ENCODE measurements at regions not wholly inside any gene's neighbourhood (a gene's known extent, or its start where the extent isn't known, plus 50 kb on each side); places are given as distances from the start of the nearest gene placed in this dataset.
"Not testable (repeated sequence)": the region's sequence is repeated elsewhere in the genome, so short reads cannot be mapped to it uniquely, and the experiment has no call there.

- peaks cover 0 to 1% of the 10 kb centered on the region in 2 donors for H3K9me3 ChIP-seq (ENCODE audit: control insufficient read depth in 2 of 2, insufficient read depth in 1 of 2, low read length in 1 of 2)
- WGBS = 94% methylated on average over 2 of the region's 2 CpGs
- H3K27ac ChIP-seq (ENCODE audit: low read depth in 1 of 2, low read length in 1 of 2) = no peak overlapping the region
Measured at GRCh38 chr7:51602376-51602775, 285.8 kb upstream of the COBL start.

GRCh38 chr7:51601461-51601860 is 284.9 kb upstream of the COBL start:
- no peaks in the 10 kb centered on the region for H3K36me3 ChIP-seq (ENCODE audit: control insufficient read depth in 2 of 2, insufficient read depth in 2 of 2, low read length in 1 of 2)
- WGBS = 95% methylated on average over 3 of the region's 3 CpGs
- H3K27ac ChIP-seq (ENCODE audit: low read depth in 1 of 2, low read length in 1 of 2) = no peak overlapping the region
- no peak overlapping the region for H3K4me3 ChIP-seq (ENCODE audit: low read length in 2 of 2)
- no peak for DNase-seq (ENCODE audit: low read depth in 6 of 9, low spot score in 9 of 9)
- H3K27me3 ChIP-seq (ENCODE audit: control insufficient read depth in 2 of 2, insufficient read depth in 1 of 2, low read length in 1 of 2) = no peaks in the 10 kb centered on the region
- H3K4me1 ChIP-seq (ENCODE audit: control insufficient read depth in 2 of 2, insufficient read depth in 2 of 2, low read length in 2 of 2) = no peaks in the 10 kb centered on the region
- H3K9me3 ChIP-seq (ENCODE audit: control insufficient read depth in 2 of 2, insufficient read depth in 1 of 2, low read length in 1 of 2) = peaks cover 0 to 1% of the 10 kb centered on the region in 2 donors

More at GRCh38 chr7:51602376-51602775, 285.8 kb upstream of the COBL start:
- no peak for DNase-seq (ENCODE audit: low read depth in 6 of 9, low spot score in 9 of 9)
- no peaks in the 10 kb centered on the region for H3K27me3 ChIP-seq (ENCODE audit: control insufficient read depth in 2 of 2, insufficient read depth in 1 of 2, low read length in 1 of 2)
- H3K4me3 ChIP-seq (ENCODE audit: low read length in 2 of 2) = no peak overlapping the region
- no peaks in the 10 kb centered on the region for H3K36me3 ChIP-seq (ENCODE audit: control insufficient read depth in 2 of 2, insufficient read depth in 2 of 2, low read length in 1 of 2)
- H3K4me1 ChIP-seq (ENCODE audit: control insufficient read depth in 2 of 2, insufficient read depth in 2 of 2, low read length in 2 of 2) = no peaks in the 10 kb centered on the region

DNA sequence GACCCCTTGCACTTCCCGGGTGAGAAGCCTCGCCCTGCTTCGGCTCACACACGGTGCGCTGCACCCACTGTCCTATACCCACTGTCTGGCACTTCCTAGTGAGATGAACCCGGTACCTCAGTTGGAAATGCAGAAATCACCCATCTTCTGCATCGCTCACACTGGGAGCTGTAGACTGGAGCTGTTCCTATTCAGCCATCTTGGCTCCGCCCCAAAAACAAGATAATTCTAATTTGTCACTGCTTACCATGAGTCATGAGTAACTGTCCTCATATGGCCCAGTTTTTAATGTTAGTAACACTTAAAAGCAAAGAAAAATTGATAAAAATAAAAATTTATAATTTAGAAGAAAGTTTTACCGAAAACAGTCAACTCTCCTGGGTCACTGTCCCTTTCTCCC is 283.3 kb upstream of the COBL start:
- not testable (repeated sequence) for H3K27ac ChIP-seq (ENCODE audit: low read depth in 1 of 2, low read length in 1 of 2); H3K4me3 ChIP-seq (ENCODE audit: low read length in 2 of 2); H3K4me1 ChIP-seq (ENCODE audit: control insufficient read depth in 2 of 2, insufficient read depth in 2 of 2, low read length in 2 of 2); H3K36me3 ChIP-seq (ENCODE audit: control insufficient read depth in 2 of 2, insufficient read depth in 2 of 2, low read length in 1 of 2); H3K9me3 ChIP-seq (ENCODE audit: control insufficient read depth in 2 of 2, insufficient read depth in 1 of 2, low read length in 1 of 2); DNase-seq (ENCODE audit: low read depth in 6 of 9, low spot score in 9 of 9); H3K27me3 ChIP-seq (ENCODE audit: control insufficient read depth in 2 of 2, insufficient read depth in 1 of 2, low read length in 1 of 2)
- 96% methylated on average over 9 of the region's 9 CpGs for WGBS

- H3K36me3 ChIP-seq (ENCODE audit: control insufficient read depth in 2 of 2, insufficient read depth in 2 of 2, low read length in 1 of 2) = no peaks in the 10 kb centered on the region
- WGBS = 76% methylated on average over 2 of the region's 2 CpGs
- no peak overlapping the region for H3K4me3 ChIP-seq (ENCODE audit: low read length in 2 of 2)
- no peaks in the 10 kb centered on the region for H3K27me3 ChIP-seq (ENCODE audit: control insufficient read depth in 2 of 2, insufficient read depth in 1 of 2, low read length in 1 of 2)
- no peaks in the 10 kb centered on the region for H3K9me3 ChIP-seq (ENCODE audit: control insufficient read depth in 2 of 2, insufficient read depth in 1 of 2, low read length in 1 of 2)
- H3K4me1 ChIP-seq (ENCODE audit: control insufficient read depth in 2 of 2, insufficient read depth in 2 of 2, low read length in 2 of 2) = no peaks in the 10 kb centered on the region
- H3K27ac ChIP-seq (ENCODE audit: low read depth in 1 of 2, low read length in 1 of 2) = no peak overlapping the region
- no peak for DNase-seq (ENCODE audit: low read depth in 6 of 9, low spot score in 9 of 9)
Measured at GRCh38 chr7:51593628-51594027, 277.0 kb upstream of the COBL start.

DNA sequence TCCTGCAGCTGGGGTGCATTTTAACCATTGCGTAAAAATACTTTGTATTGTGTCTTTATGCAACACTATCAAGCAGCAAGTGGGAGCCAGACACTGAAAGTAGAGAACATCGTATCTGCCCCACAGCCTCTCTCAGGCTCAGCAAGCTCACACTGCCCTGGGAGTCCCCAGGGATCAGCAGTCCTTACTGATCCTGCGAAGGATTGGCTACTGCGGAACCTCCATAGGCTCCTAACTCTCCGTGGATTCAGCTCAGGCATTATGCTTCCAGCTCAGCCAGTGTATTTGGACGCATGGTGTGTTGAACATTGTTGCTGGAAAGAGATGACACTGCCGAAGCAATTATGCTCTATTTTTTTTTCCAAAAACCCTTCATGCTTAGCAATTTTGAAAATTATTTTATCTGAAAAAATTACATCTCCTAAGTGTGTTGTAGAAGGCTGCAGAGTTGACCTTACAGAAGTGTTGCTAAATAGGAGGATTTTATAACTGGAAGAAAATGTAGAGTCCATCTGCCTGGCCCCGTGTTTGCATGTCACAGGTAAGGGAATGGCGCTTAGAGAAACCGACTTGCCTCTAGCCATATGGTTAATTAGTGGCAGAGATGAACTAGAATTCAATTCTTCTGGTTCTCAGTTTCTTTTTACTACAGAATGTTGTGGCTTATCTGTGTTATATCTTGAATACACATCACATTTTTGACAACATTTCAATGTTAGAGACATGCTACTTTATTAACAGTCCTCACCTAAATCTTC is 276.4 kb upstream of the COBL start:
- no peak for DNase-seq (ENCODE audit: low read depth in 6 of 9, low spot score in 9 of 9)
- 88% methylated on average over 10 of the region's 10 CpGs for WGBS
- H3K27me3 ChIP-seq (ENCODE audit: control insufficient read depth in 2 of 2, insufficient read depth in 1 of 2, low read length in 1 of 2) = no peaks in the 10 kb centered on the region
- H3K9me3 ChIP-seq (ENCODE audit: control insufficient read depth in 2 of 2, insufficient read depth in 1 of 2, low read length in 1 of 2) = no peaks in the 10 kb centered on the region
- H3K27ac ChIP-seq (ENCODE audit: low read depth in 1 of 2, low read length in 1 of 2) = no peak overlapping the region
- H3K4me1 ChIP-seq (ENCODE audit: control insufficient read depth in 2 of 2, insufficient read depth in 2 of 2, low read length in 2 of 2) = no peaks in the 10 kb centered on the region
- H3K36me3 ChIP-seq (ENCODE audit: control insufficient read depth in 2 of 2, insufficient read depth in 2 of 2, low read length in 1 of 2) = no peaks in the 10 kb centered on the region
- H3K4me3 ChIP-seq (ENCODE audit: low read length in 2 of 2) = no peak overlapping the region

- Histone ChIP-seq H3K36me3 (ENCODE audit: control insufficient read depth in 2 of 2, insufficient read depth in 2 of 2, low read length in 1 of 2) (no peaks in the 10 kb centered on the region), H3K4me1 (ENCODE audit: control insufficient read depth in 2 of 2, insufficient read depth in 2 of 2, low read length in 2 of 2) (no peaks in the 10 kb centered on the region), H3K9me3 (ENCODE audit: control insufficient read depth in 2 of 2, insufficient read depth in 1 of 2, low read length in 1 of 2) (no peaks in the 10 kb centered on the region), H3K4me3 (ENCODE audit: low read length in 2 of 2) (no peak overlapping the region), H3K27ac (ENCODE audit: low read depth in 1 of 2, low read length in 1 of 2) (no peak overlapping the region), H3K27me3 (ENCODE audit: control insufficient read depth in 2 of 2, insufficient read depth in 1 of 2, low read length in 1 of 2) (no peaks in the 10 kb centered on the region)
- DNase-seq (ENCODE audit: low read depth in 6 of 9, low spot score in 9 of 9) = no peak
- WGBS = 7% methylated on average over 2 of the region's 2 CpGs
Measured at GRCh38 chr7:51591223-51591622, 274.6 kb upstream of the COBL start.

DNA sequence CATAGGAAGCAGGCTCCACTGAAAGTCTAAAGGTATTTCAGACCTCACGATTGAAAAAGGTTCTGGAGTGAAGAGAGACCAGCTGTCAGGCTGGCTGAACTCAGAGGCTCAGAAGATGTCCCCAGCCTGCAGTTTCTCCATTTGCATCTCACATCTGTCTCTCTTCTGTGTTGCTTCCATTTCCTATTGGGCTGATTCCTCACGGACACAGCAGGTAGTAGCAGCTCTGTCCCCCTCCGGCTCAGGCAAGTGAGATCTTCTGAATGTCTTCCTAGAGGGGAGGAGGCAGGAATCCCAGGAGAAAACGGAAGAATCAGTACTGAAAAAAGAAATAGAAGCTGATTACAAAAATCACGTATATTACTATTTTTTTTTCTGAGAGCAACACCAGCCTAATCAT is 274.1 kb upstream of the COBL start:
- DNase-seq (ENCODE audit: low read depth in 6 of 9, low spot score in 9 of 9) = no peak
- Histone ChIP-seq H3K4me3 (ENCODE audit: low read length in 2 of 2) (no peak overlapping the region), H3K4me1 (ENCODE audit: control insufficient read depth in 2 of 2, insufficient read depth in 2 of 2, low read length in 2 of 2) (no peaks in the 10 kb centered on the region), H3K9me3 (ENCODE audit: control insufficient read depth in 2 of 2, insufficient read depth in 1 of 2, low read length in 1 of 2) (no peaks in the 10 kb centered on the region), H3K36me3 (ENCODE audit: control insufficient read depth in 2 of 2, insufficient read depth in 2 of 2, low read length in 1 of 2) (no peaks in the 10 kb centered on the region), H3K27ac (ENCODE audit: low read depth in 1 of 2, low read length in 1 of 2) (no peak overlapping the region), H3K27me3 (ENCODE audit: control insufficient read depth in 2 of 2, insufficient read depth in 1 of 2, low read length in 1 of 2) (no peaks in the 10 kb centered on the region)
- WGBS = 21% methylated on average over 5 of the region's 5 CpGs

- no peaks in the 10 kb centered on the region for H3K4me1 ChIP-seq (ENCODE audit: control insufficient read depth in 2 of 2, insufficient read depth in 2 of 2, low read length in 2 of 2)
- 83% methylated on average over 2 of the region's 2 CpGs for WGBS
- no peak overlapping the region for H3K4me3 ChIP-seq (ENCODE audit: low read length in 2 of 2)
- no peak overlapping the region for H3K27ac ChIP-seq (ENCODE audit: low read depth in 1 of 2, low read length in 1 of 2)
- H3K27me3 ChIP-seq (ENCODE audit: control insufficient read depth in 2 of 2, insufficient read depth in 1 of 2, low read length in 1 of 2) = no peaks in the 10 kb centered on the region
- H3K36me3 ChIP-seq (ENCODE audit: control insufficient read depth in 2 of 2, insufficient read depth in 2 of 2, low read length in 1 of 2) = no peaks in the 10 kb centered on the region
- H3K9me3 ChIP-seq (ENCODE audit: control insufficient read depth in 2 of 2, insufficient read depth in 1 of 2, low read length in 1 of 2) = no peaks in the 10 kb centered on the region
- DNase-seq (ENCODE audit: low read depth in 6 of 9, low spot score in 9 of 9) = no peak
Measured at GRCh38 chr7:51589111-51589510, 272.5 kb upstream of the COBL start.

- no peak overlapping the region for H3K27ac ChIP-seq (ENCODE audit: low read depth in 1 of 2, low read length in 1 of 2)
- H3K36me3 ChIP-seq (ENCODE audit: control insufficient read depth in 2 of 2, insufficient read depth in 2 of 2, low read length in 1 of 2) = no peaks in the 10 kb centered on the region
- H3K4me1 ChIP-seq (ENCODE audit: control insufficient read depth in 2 of 2, insufficient read depth in 2 of 2, low read length in 2 of 2) = no peaks in the 10 kb centered on the region
- WGBS = 64% methylated on average over 3 of the region's 3 CpGs
- no peaks in the 10 kb centered on the region for H3K9me3 ChIP-seq (ENCODE audit: control insufficient read depth in 2 of 2, insufficient read depth in 1 of 2, low read length in 1 of 2)
- no peak overlapping the region for H3K4me3 ChIP-seq (ENCODE audit: low read length in 2 of 2)
- DNase-seq (ENCODE audit: low read depth in 6 of 9, low spot score in 9 of 9) = no peak
- H3K27me3 ChIP-seq (ENCODE audit: control insufficient read depth in 2 of 2, insufficient read depth in 1 of 2, low read length in 1 of 2) = no peaks in the 10 kb centered on the region
Measured at GRCh38 chr7:51587604-51588003, 271.0 kb upstream of the COBL start.

All from thymus (tissue), 11 donors.